HepG2 (cell line): ENCODE measurements at regions not wholly inside any gene's neighbourhood (a gene's known extent, or its start where the extent isn't known, plus 50 kb on each side); places are given as distances from the start of the nearest gene placed in this dataset.

Source experiments
- GPN1 ChIP-seq: sonication (generic); formaldehyde crosslinking; IDR thresholded peaks from 2 replicates; pipeline ENCODE4 v1.5.1; 2020; ENCODE audit warnings: missing genetic modification reagents, borderline replicate concordance
- ZBTB8A ChIP-seq: sonication (generic); formaldehyde crosslinking; IDR thresholded peaks from 2 replicates; pipeline ENCODE4 v1.4.0; 2020; ENCODE audit warnings: mild to moderate bottlenecking, low read depth, missing genetic modification reagents, borderline replicate concordance
- ZNF766 ChIP-seq: sonication (generic); formaldehyde crosslinking; IDR thresholded peaks from 2 replicates; pipeline ENCODE4 v1.5.0; 2020; ENCODE audit warnings: missing genetic modification reagents, borderline replicate concordance
- TF ChIP-seq, protein P1 (sequence below): sonication (generic); formaldehyde crosslinking; IDR thresholded peaks from 2 replicates; pipeline ENCODE4 v1.4.0; 2020; ENCODE audit warnings: missing genetic modification reagents
- TF ChIP-seq, protein P2 (sequence below): sonication (generic); formaldehyde crosslinking; IDR thresholded peaks from 2 replicates; pipeline ENCODE4 v1.4.0; 2020; ENCODE audit warnings: missing genetic modification reagents
- TF ChIP-seq, protein P3 (sequence below): sonication (generic); formaldehyde crosslinking; IDR thresholded peaks from 2 replicates; pipeline ENCODE4 v1.4.0; 2020; ENCODE audit warnings: missing genetic modification reagents, mild to moderate bottlenecking, borderline replicate concordance
- TF ChIP-seq, protein P4 (sequence below): sonication (generic); formaldehyde crosslinking; IDR thresholded peaks from 2 replicates; pipeline ENCODE4 v1.4.0; 2020; ENCODE audit warnings: missing genetic modification reagents, mild to moderate bottlenecking, borderline replicate concordance

DNA sequence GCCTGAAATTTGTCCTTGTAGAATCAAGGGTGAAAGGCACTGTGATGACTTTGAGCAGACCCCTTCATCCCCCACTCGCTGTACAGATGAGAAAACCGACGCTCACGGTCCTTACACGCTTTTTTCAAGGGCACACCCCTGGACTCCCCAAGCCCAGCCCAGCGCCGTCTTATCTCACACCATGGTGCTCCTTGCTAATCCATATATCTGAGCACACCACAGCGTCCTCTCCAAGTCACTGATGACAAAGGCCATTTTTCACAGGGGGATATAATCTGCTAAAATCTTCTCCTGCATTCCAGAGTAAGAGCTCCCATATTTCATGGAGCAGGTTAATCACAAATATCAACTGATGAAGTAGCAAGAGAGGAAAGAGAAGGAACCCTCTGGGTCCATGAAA is 486.3 kb downstream of the BCOR start:
- TF ChIP-seq ZBTB8A (CRISPR knock-in tag) (no peak), GPN1 (no peak), ZNF766 (no peak)
- TF ChIP-seq, protein P1, sequence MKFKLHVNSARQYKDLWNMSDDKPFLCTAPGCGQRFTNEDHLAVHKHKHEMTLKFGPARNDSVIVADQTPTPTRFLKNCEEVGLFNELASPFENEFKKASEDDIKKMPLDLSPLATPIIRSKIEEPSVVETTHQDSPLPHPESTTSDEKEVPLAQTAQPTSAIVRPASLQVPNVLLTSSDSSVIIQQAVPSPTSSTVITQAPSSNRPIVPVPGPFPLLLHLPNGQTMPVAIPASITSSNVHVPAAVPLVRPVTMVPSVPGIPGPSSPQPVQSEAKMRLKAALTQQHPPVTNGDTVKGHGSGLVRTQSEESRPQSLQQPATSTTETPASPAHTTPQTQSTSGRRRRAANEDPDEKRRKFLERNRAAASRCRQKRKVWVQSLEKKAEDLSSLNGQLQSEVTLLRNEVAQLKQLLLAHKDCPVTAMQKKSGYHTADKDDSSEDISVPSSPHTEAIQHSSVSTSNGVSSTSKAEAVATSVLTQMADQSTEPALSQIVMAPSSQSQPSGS (CRISPR knock-in tag), result no peak
- TF ChIP-seq, protein P2, sequence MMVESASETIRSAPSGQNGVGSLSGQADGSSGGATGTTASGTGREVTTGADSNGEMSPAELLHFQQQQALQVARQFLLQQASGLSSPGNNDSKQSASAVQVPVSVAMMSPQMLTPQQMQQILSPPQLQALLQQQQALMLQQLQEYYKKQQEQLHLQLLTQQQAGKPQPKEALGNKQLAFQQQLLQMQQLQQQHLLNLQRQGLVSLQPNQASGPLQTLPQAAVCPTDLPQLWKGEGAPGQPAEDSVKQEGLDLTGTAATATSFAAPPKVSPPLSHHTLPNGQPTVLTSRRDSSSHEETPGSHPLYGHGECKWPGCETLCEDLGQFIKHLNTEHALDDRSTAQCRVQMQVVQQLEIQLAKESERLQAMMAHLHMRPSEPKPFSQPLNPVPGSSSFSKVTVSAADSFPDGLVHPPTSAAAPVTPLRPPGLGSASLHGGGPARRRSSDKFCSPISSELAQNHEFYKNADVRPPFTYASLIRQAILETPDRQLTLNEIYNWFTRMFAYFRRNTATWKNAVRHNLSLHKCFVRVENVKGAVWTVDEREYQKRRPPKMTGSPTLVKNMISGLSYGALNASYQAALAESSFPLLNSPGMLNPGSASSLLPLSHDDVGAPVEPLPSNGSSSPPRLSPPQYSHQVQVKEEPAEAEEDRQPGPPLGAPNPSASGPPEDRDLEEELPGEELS (CRISPR knock-in tag), result no peak
- TF ChIP-seq, protein P3, sequence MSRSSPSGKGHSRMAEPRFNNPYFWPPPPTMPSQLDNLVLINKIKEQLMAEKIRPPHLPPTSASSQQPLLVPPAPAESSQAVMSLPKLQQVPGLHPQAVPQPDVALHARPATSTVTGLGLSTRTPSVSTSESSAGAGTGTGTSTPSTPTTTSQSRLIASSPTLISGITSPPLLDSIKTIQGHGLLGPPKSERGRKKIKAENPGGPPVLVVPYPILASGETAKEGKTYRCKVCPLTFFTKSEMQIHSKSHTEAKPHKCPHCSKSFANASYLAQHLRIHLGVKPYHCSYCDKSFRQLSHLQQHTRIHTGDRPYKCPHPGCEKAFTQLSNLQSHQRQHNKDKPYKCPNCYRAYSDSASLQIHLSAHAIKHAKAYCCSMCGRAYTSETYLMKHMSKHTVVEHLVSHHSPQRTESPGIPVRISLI (CRISPR knock-in tag), result no peak
- TF ChIP-seq, protein P4, sequence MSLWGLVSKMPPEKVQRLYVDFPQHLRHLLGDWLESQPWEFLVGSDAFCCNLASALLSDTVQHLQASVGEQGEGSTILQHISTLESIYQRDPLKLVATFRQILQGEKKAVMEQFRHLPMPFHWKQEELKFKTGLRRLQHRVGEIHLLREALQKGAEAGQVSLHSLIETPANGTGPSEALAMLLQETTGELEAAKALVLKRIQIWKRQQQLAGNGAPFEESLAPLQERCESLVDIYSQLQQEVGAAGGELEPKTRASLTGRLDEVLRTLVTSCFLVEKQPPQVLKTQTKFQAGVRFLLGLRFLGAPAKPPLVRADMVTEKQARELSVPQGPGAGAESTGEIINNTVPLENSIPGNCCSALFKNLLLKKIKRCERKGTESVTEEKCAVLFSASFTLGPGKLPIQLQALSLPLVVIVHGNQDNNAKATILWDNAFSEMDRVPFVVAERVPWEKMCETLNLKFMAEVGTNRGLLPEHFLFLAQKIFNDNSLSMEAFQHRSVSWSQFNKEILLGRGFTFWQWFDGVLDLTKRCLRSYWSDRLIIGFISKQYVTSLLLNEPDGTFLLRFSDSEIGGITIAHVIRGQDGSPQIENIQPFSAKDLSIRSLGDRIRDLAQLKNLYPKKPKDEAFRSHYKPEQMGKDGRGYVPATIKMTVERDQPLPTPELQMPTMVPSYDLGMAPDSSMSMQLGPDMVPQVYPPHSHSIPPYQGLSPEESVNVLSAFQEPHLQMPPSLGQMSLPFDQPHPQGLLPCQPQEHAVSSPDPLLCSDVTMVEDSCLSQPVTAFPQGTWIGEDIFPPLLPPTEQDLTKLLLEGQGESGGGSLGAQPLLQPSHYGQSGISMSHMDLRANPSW (CRISPR knock-in tag), result no peak
